Mammary epithelial cell (primary cell): ENCODE measurements at regions not wholly inside any gene's neighbourhood (a gene's known extent, or its start where the extent isn't known, plus 50 kb on each side); places are given as distances from the start of the nearest gene placed in this dataset.

Source experiments
- EZH2 ChIP-seq: IDR thresholded peaks from 2 replicates; pipeline ENCODE4 v1.6.1; 2012; ENCODE audit warnings: low read length, inconsistent platforms, borderline replicate concordance
- TF ChIP-seq, protein P1 (sequence below), 2 donors: IDR thresholded peaks in 1 of 2; conservative IDR thresholded peaks in 1 of 2; 2 replicates each; pipeline ENCODE4 v1.5.1; 2011 to 2012; ENCODE audit warnings: inconsistent platforms in 2 of 2, low read length in 2 of 2, mild to moderate bottlenecking in 2 of 2, control low read depth in 1 of 2, low read depth in 1 of 2; ENCODE audit not compliant: insufficient read depth in 1 of 2; ENCODE audit errors: extremely low read depth in 1 of 2

DNA sequence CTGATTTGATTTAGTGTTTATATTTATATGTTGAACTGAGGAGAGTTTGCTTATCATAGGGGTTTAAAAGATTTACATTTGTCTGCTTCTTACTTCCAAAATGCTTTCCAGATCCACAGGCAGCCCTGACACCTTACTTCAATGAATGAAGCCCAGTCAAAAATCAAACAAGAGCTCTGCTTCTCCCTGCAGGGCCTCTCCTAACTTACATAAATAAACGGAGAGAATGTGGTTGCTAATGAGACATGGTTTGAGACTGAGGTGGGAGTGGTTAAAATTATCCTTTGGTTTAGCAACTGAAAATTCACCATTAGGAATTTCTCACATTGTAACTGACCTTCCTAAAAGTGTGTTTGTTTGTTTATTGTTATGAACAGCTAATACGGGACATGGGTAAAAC, 612.3 kb upstream of the FANCL start:
- no peak for TF ChIP-seq EZH2
- TF ChIP-seq, protein P1, sequence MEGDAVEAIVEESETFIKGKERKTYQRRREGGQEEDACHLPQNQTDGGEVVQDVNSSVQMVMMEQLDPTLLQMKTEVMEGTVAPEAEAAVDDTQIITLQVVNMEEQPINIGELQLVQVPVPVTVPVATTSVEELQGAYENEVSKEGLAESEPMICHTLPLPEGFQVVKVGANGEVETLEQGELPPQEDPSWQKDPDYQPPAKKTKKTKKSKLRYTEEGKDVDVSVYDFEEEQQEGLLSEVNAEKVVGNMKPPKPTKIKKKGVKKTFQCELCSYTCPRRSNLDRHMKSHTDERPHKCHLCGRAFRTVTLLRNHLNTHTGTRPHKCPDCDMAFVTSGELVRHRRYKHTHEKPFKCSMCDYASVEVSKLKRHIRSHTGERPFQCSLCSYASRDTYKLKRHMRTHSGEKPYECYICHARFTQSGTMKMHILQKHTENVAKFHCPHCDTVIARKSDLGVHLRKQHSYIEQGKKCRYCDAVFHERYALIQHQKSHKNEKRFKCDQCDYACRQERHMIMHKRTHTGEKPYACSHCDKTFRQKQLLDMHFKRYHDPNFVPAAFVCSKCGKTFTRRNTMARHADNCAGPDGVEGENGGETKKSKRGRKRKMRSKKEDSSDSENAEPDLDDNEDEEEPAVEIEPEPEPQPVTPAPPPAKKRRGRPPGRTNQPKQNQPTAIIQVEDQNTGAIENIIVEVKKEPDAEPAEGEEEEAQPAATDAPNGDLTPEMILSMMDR (conservative IDR thresholded peaks at IDR 0.05 in 1 of 2, IDR thresholded peaks at IDR 0.05 in 1 of 2; ENCODE audit: extremely low read depth in 1 of 2, insufficient read depth in 1 of 2, low read depth in 1 of 2, low read length in 2 of 2) = no peak
